AG09309 (cell line): ENCODE measurements at regions not wholly inside any gene's neighbourhood (a gene's known extent, or its start where the extent isn't known, plus 50 kb on each side); places are given as distances from the start of the nearest gene placed in this dataset.

ENCODE experiments used
- DNase-seq: peaks from one replicate; pipeline ENCODE4 v3.0.0-alpha.2; 2010; ENCODE audit warnings: low read depth
- H3K4me3 ChIP-seq: 2 replicates; pipeline ENCODE4 v1.5.1; 2011; ENCODE audit warnings: mild to moderate bottlenecking, low read depth, low read length, moderate library complexity; ENCODE audit not compliant: control insufficient read depth
- TF ChIP-seq, protein P1 (sequence below): IDR thresholded peaks from 2 replicates; pipeline ENCODE4 v1.5.1; 2011; ENCODE audit warnings: mild to moderate bottlenecking, low read depth, low read length, inconsistent platforms; ENCODE audit not compliant: insufficient read depth, control insufficient read depth; ENCODE audit errors: missing control alignments

DNA sequence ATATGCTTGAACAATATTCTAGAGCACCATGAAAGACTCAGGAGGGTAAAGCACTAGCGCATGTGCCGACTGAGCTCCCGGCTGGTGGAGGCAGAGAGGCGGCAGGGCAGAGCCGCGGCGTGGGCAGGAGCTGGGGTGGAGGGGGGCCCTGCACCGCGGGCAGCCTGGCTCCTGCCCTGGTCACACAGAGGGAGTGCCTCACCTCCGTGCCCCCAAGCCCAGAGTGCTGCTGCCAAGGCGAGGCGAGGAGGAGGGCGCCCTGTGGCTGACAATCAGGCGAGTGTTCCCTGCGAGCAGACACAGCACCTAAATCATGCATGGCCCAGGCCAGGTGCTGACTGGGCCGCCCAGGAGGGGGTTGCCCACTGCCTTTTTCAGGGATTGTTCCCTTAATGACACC, 105.8 kb upstream of the TNRC6C start:
- no peak overlapping the region for H3K4me3 ChIP-seq
- DNase-seq: no peak
- TF ChIP-seq, protein P1, sequence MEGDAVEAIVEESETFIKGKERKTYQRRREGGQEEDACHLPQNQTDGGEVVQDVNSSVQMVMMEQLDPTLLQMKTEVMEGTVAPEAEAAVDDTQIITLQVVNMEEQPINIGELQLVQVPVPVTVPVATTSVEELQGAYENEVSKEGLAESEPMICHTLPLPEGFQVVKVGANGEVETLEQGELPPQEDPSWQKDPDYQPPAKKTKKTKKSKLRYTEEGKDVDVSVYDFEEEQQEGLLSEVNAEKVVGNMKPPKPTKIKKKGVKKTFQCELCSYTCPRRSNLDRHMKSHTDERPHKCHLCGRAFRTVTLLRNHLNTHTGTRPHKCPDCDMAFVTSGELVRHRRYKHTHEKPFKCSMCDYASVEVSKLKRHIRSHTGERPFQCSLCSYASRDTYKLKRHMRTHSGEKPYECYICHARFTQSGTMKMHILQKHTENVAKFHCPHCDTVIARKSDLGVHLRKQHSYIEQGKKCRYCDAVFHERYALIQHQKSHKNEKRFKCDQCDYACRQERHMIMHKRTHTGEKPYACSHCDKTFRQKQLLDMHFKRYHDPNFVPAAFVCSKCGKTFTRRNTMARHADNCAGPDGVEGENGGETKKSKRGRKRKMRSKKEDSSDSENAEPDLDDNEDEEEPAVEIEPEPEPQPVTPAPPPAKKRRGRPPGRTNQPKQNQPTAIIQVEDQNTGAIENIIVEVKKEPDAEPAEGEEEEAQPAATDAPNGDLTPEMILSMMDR: no peak

DNA sequence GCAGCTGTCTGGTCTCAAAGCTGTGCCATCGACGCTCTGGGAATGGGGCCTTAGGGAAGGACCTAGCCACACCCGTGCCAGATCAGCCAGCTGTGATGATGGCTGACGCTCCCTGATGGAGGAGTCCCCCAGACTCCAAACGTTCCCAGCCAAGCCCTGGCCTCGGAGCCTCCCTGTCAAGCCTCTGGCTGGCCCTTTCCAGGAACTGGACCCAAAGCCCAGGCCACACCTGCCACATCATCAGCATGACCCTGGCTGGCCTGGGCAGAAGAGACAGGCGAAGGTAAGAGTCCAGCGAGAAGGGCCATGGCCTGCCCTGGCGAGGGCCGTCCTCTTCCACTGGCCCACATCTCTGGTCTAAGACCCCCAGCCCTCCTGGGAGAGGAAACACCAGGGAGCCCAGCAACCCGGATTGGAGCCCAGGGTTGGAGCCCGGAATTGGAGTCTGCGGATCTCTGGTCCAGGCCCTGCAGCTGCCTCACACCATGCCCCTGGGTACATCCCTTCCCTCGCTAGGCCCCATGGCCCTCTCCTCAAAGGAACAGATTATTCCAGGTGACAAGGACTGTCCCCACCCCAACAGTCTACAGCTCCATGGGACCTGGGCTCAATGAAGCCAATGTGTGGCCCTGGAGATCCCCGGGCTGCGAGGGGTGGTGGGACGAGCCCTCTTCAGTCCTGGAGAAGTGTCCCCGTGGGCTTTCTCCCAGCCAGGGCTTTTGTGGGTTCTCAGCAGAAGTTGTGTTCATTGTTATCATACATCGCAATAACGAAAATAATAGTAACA, 105.1 kb upstream of the TNRC6C start:
- TF ChIP-seq, protein P1: no peak
- DNase-seq: no peak
- H3K4me3 ChIP-seq: no peak overlapping the region

DNA sequence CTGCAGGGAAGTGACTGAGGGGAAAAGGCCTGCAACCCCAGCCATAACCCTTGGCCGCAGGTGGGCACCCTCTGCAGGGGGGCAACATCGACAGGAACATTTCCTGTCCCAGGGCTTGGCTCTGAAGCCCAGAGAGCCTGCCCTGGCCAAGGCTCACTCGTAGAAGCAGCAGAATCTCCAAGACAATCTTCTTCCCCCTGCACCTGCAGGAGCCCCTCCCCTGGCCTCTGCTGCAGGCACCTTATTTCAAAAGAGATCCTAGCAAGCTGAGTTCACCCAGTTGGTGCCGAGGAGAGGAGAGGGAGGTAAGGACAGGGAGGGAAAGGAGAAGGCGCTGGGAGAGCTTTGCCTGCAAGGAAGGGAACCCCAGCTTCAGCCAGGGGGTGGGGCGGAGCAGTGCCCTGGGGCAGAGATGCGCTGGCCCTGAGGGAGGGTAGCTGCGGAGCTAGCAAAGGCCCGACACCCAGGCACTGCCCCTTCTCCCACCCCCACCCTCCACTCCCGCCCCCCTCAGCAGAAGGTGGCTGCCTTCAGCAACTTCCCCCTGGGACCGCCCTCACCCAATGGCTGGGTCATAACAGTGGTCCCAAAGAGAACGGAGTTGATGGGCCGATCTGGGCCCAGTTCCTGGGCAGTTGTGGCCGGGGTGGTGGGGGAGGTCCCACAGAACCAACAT, 104.3 kb upstream of the TNRC6C start:
- DNase-seq: no peak
- no peak overlapping the region for H3K4me3 ChIP-seq

DNA sequence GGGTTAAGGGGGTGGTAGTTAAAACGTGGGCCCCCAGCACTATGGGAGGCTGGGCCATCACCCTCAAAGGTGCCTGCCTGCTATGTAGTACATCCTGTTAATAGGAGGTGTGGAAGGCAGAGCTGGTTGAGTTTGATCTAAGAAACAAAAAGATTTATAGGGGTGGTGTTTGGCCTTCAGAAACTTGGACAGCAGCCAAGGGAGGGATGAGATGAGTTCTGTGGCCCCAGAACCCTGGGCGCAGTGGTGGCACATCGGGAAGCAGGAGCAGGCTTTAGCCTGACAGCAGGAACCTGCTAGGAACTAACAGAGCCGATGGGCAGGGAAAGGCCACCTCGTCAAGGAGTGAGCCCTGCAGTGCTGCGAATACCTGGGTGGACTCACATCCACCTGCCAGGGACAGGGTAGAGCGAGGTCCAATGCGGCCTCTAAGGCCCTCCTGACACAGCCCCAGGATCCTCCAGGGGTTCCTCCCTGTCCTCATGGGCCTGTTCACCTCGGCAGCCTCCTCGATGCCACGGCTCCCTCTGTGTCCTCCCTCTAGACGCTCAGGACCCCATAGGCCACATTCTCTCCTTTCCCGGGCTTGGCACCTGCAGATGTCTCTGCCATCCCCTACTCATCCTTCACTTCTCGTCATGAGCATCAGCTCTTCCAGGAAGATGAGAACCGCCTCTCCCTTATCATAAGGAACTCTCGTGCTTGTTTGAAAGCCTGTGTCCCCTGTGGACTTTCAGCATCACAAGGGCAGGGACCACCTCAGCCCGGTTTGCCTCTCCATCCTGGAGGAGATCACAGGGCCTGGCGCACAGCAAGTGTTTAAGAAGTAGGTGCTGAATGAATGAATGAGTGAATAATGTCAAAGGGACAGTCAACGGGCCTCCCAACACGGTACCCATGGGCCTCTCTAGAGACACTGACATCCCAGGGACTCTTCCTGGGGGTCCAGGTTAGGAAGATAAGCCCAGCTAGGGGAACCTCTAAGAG, 103.5 kb upstream of the TNRC6C start:
- no peak for DNase-seq
- TF ChIP-seq, protein P1: no peak
- no peak overlapping the region for H3K4me3 ChIP-seq

More for the DNA sequence above, 104.3 kb upstream of the TNRC6C start:
- TF ChIP-seq, protein P1: no peak

DNA sequence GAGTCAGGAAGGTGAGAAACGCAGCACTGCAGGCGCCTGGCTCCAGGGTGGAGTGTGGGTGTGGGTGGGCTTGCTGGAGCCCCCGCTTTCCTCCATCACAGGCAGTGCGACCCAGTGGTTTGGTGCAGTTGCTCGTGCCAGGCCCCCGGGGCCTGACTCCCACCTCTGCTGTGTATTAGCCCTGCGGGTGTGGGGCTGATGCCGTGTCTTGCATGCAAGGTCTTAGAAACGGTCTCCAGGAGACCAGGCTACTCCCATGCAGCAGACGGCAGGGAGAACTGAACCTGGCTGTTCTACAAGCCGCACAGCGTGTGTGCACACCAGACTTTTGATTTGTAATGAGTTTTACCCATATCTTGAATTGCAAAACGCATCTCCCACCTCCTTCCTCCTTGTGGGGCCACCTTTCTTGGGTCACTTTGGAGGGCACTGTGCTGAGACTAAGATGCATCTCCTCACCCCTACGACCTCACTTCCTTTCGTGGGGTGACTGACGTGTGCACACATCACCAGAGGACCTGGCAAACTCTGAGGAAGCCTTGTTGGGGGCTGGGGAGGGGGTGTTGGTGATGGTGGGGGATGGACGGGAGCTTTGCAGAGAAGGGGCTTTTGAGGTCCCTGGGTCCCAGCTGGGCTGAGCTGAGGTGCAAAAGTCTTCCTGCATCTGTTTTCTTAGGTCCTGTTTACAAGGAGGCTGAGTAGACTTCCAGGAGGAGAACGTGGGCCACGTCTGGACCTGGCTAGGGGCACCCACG, 101.8 kb upstream of the TNRC6C start:
- no peak overlapping the region for H3K4me3 ChIP-seq
- TF ChIP-seq, protein P1: no peak
- no peak for DNase-seq

DNA sequence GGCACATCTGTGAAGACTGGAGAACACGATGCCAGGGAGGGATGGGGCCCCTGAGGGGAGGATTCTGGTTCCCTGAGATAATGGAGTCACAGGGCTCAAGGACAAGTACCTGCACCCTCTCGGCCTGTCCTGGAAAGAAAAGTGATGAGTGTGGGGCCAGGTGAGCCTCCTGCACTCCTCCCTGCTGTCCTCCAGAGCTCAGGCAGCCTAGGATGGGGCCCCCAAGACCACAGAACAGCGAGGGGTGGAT, 101.3 kb upstream of the TNRC6C start:
- TF ChIP-seq, protein P1: no peak
- H3K4me3 ChIP-seq: no peak overlapping the region
- no peak for DNase-seq
